ENCODE measurements at regions not wholly inside any gene's neighbourhood (a gene's known extent, or its start where the extent isn't known, plus 50 kb on each side); places are given as distances from the start of the nearest gene placed in this dataset.

- peaks cover 3% of the 10 kb centered on the region for H3K9me3 Mint-ChIP-seq (ENCODE audit: insufficient read depth)
- H3K9ac ChIP-seq (ENCODE audit: low read length) = no peak overlapping the region
- WGBS (ENCODE audit: insufficient coverage) = 90% methylated on average over 2 of the region's 3 CpGs
- intact Hi-C loops (cut with micrococcal nuclease) = no loop called here
- H4K20me1 ChIP-seq (ENCODE audit: control insufficient read depth, insufficient read depth, low read length, poor library complexity, severe bottlenecking) = no peaks in the 10 kb centered on the region
- DNase-seq (no peak), ATAC-seq (ENCODE audit: low read depth) (no peak)
- no peaks in the 10 kb centered on the region for H3K27me3 Mint-ChIP-seq
- H3K27ac ChIP-seq (ENCODE audit: low read length in 2 of 2) = no peak overlapping the region
- peaks cover 0 to 5% (median 2%) of the 10 kb centered on the region in 3 donors for H3K9me3 ChIP-seq (ENCODE audit: control extremely low read depth in 1 of 3, control insufficient read depth in 2 of 3, insufficient read depth in 1 of 3, low read length in 2 of 3)
- H3K4me3 Mint-ChIP-seq = no peak overlapping the region
- POLR2A ChIA-PET = no interaction called here
- no peak overlapping the region for H3K4me3 ChIP-seq (ENCODE audit: control extremely low read depth in 1 of 5, extremely low read depth in 1 of 5, insufficient read depth in 1 of 5, low read depth in 2 of 5, low read length in 4 of 5)
- H2AFZ ChIP-seq (ENCODE audit: insufficient read depth, low read depth, low read length, poor library complexity, severe bottlenecking) = no peak overlapping the region
- no peak overlapping the region for H3K4me2 ChIP-seq (replicated peaks; ENCODE audit: low read depth, low read length, poor library complexity, severe bottlenecking)
- H3K36me3 ChIP-seq (replicated peaks in 1 of 2; ENCODE audit: control extremely low read depth in 1 of 2, control insufficient read depth in 1 of 2, extremely low read depth in 1 of 2, insufficient read depth in 2 of 2, low read length in 1 of 2) = no peaks in the 10 kb centered on the region
- H3K79me2 ChIP-seq (ENCODE audit: control insufficient read depth, insufficient read depth, low read length) = no peaks in the 10 kb centered on the region
- H3K27ac Mint-ChIP-seq = no peak overlapping the region
- H3K27me3 ChIP-seq (replicated peaks in 1 of 4; ENCODE audit: control extremely low read depth in 1 of 4, control insufficient read depth in 3 of 4, insufficient read depth in 4 of 4, low read length in 3 of 4) = no peaks in the 10 kb centered on the region
- CTCF ChIA-PET = no interaction called here
- no peak for TF ChIP-seq EZH2 (IDR thresholded peaks at IDR 0.05; ENCODE audit: borderline replicate concordance, insufficient read depth, low read depth, low read length, poor library complexity, severe bottlenecking)
- no peak for TF ChIP-seq CTCF (IDR thresholded peaks at IDR 0.05)
- H3K4me1 Mint-ChIP-seq = no peaks in the 10 kb centered on the region
- no peaks in the 10 kb centered on the region for H3K4me1 ChIP-seq (ENCODE audit: control insufficient read depth in 2 of 2, insufficient read depth in 2 of 2, low read length in 2 of 2)
Observed at GRCh38 chr17:54381482-54381881, 519.2 kb upstream of the TOM1L1 start.

GRCh38 chr17:54404259-54404658, 496.4 kb upstream of the TOM1L1 start:
- no peaks in the 10 kb centered on the region for H3K9me3 ChIP-seq (ENCODE audit: control extremely low read depth in 1 of 3, control insufficient read depth in 2 of 3, insufficient read depth in 1 of 3, low read length in 2 of 3)
- no peak overlapping the region for H3K27ac Mint-ChIP-seq
- H3K4me3 ChIP-seq (ENCODE audit: control extremely low read depth in 1 of 5, extremely low read depth in 1 of 5, insufficient read depth in 1 of 5, low read depth in 2 of 5, low read length in 4 of 5) = no peak overlapping the region
- no peak overlapping the region for H2AFZ ChIP-seq (ENCODE audit: insufficient read depth, low read depth, low read length, poor library complexity, severe bottlenecking)
- no CpG with 5 or more reads among the region's 1 CpG for WGBS (ENCODE audit: insufficient coverage)
- DNase-seq (no peak), ATAC-seq (ENCODE audit: low read depth) (no peak)
- H3K9me3 Mint-ChIP-seq (ENCODE audit: insufficient read depth) = no peaks in the 10 kb centered on the region
- H3K4me1 ChIP-seq (ENCODE audit: control insufficient read depth in 2 of 2, insufficient read depth in 2 of 2, low read length in 2 of 2) = no peaks in the 10 kb centered on the region
- H3K9ac ChIP-seq (ENCODE audit: low read length) = no peak overlapping the region
- no peaks in the 10 kb centered on the region for H3K79me2 ChIP-seq (ENCODE audit: control insufficient read depth, insufficient read depth, low read length)
- H3K4me3 Mint-ChIP-seq = no peak overlapping the region
- TF ChIP-seq CTCF (IDR thresholded peaks at IDR 0.05) = no peak
- TF ChIP-seq EZH2 (IDR thresholded peaks at IDR 0.05; ENCODE audit: borderline replicate concordance, insufficient read depth, low read depth, low read length, poor library complexity, severe bottlenecking) = no peak
- no peaks in the 10 kb centered on the region for H3K27me3 ChIP-seq (replicated peaks in 1 of 4; ENCODE audit: control extremely low read depth in 1 of 4, control insufficient read depth in 3 of 4, insufficient read depth in 4 of 4, low read length in 3 of 4)
- no peak overlapping the region for H3K4me2 ChIP-seq (replicated peaks; ENCODE audit: low read depth, low read length, poor library complexity, severe bottlenecking)
- no peaks in the 10 kb centered on the region for H3K36me3 ChIP-seq (replicated peaks in 1 of 2; ENCODE audit: control extremely low read depth in 1 of 2, control insufficient read depth in 1 of 2, extremely low read depth in 1 of 2, insufficient read depth in 2 of 2, low read length in 1 of 2)
- H3K27me3 Mint-ChIP-seq = no peaks in the 10 kb centered on the region
- CTCF ChIA-PET = no interaction called here
- intact Hi-C loops (cut with micrococcal nuclease) = no loop called here
- no peak overlapping the region for H3K27ac ChIP-seq (ENCODE audit: low read length in 2 of 2)
- POLR2A ChIA-PET = no interaction called here
- no peaks in the 10 kb centered on the region for H3K4me1 Mint-ChIP-seq
- no peaks in the 10 kb centered on the region for H4K20me1 ChIP-seq (ENCODE audit: control insufficient read depth, insufficient read depth, low read length, poor library complexity, severe bottlenecking)
